OCI-LY3 (cell line): ENCODE measurements at regions not wholly inside any gene's neighbourhood (a gene's known extent, or its start where the extent isn't known, plus 50 kb on each side); places are given as distances from the start of the nearest gene placed in this dataset.

Experiments used
- H2AFZ ChIP-seq: fragments of 200-600, 300-600 bp; shearing (Covaris generic); 2 replicates; pipeline ENCODE4 v1.6.0; 2014; ENCODE audit warnings: antibody characterized with exemption, low read depth, low read length
- H3K27ac ChIP-seq: fragments of 200-600, 300-600 bp; sonication (generic); 2 replicates; pipeline ENCODE4 v1.5.1; 2014; ENCODE audit warnings: mild to moderate bottlenecking, low read length, moderate library complexity, mixed read lengths
- H3K27me3 ChIP-seq: fragments of 200-600, 300-600 bp; sonication (generic); 2 replicates; pipeline ENCODE4 v1.6.1; 2014; ENCODE audit warnings: low read depth, low read length, mixed read lengths
- H3K36me3 ChIP-seq: fragments of 200-600, 300-600 bp; sonication (generic); replicated peaks from 2 replicates; pipeline ENCODE3; 2014; ENCODE audit warnings: low read depth, low read length, mixed read lengths
- H3K4me1 ChIP-seq: fragments of 300-600, 200-600 bp; sonication (generic); 2 replicates; pipeline ENCODE4 v1.6.1; 2014; ENCODE audit warnings: low read length, mixed read lengths
- H3K4me2 ChIP-seq: fragments of 200-600, 300-600 bp; sonication (generic); 2 replicates; pipeline ENCODE4 v1.6.1; 2014; ENCODE audit warnings: low read length, mixed read lengths
- H3K4me3 ChIP-seq: fragments of 300-600, 200-600 bp; sonication (generic); 2 replicates; pipeline ENCODE4 v1.5.1; 2014; ENCODE audit warnings: antibody characterized with exemption, mild to moderate bottlenecking, low read length, moderate library complexity
- H3K79me2 ChIP-seq: fragments of 300-600, 200-600 bp; shearing (Covaris generic); 2 replicates; pipeline ENCODE4 v1.6.1; 2014; ENCODE audit warnings: mild to moderate bottlenecking, low read length, mixed read lengths
- H3K9ac ChIP-seq: fragments of 300-600, 200-600 bp; shearing (Covaris generic); 2 replicates; pipeline ENCODE4 v1.6.0; 2014; ENCODE audit warnings: mild to moderate bottlenecking, low read length, moderate library complexity
- H3K9me3 ChIP-seq: fragments of 200-600, 300-600 bp; shearing (Covaris generic); 2 replicates; pipeline ENCODE4 v1.6.1; 2014; ENCODE audit warnings: low read length, mixed read lengths; ENCODE audit not compliant: insufficient read depth
- H4K20me1 ChIP-seq: fragments of 200-600, 300-600 bp; sonication (generic); 2 replicates; pipeline ENCODE4 v1.6.1; 2016; ENCODE audit warnings: low read length, mixed read lengths; ENCODE audit not compliant: insufficient read depth
- EZH2phosphoT487 ChIP-seq: fragments of 200-600 bp; shearing (Covaris generic); IDR thresholded peaks from 2 replicates; pipeline ENCODE4 v1.6.1; 2018; ENCODE audit warnings: antibody characterized with exemption, mixed run types, low read depth
- TF ChIP-seq, protein P1 (sequence below): fragments of 200-600, 300-600 bp; sonication (generic); IDR thresholded peaks from 2 replicates; pipeline ENCODE4 v1.5.1; 2014; ENCODE audit warnings: antibody characterized with exemption, low read length, low read depth

DNA sequence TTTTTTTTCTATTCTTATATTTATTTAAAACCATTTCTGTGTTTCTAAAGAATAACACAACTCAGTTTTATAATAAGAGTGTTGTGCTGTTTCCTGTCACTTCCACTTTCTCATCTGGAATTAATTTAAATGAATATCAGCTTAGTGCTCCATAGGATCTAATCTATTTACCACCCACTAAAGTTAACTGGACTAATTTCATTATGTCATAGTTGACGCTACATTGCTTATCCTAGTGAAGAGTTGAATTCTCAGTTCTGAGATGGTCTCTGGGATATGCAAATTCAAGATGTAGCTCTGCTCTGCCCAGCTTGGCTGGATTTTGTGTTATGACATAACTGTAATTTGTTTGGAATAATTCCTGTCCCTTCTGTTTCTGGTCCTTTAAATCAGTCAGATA is 380.1 kb downstream of the METTL15 start:
- no peak overlapping the region for H3K27ac ChIP-seq
- no peaks in the 10 kb centered on the region for H3K9me3 ChIP-seq
- no peak overlapping the region for H3K4me3 ChIP-seq
- H2AFZ ChIP-seq: no peak overlapping the region
- no peaks in the 10 kb centered on the region for H3K4me1 ChIP-seq
- no peak for TF ChIP-seq EZH2phosphoT487
- TF ChIP-seq, protein P1, sequence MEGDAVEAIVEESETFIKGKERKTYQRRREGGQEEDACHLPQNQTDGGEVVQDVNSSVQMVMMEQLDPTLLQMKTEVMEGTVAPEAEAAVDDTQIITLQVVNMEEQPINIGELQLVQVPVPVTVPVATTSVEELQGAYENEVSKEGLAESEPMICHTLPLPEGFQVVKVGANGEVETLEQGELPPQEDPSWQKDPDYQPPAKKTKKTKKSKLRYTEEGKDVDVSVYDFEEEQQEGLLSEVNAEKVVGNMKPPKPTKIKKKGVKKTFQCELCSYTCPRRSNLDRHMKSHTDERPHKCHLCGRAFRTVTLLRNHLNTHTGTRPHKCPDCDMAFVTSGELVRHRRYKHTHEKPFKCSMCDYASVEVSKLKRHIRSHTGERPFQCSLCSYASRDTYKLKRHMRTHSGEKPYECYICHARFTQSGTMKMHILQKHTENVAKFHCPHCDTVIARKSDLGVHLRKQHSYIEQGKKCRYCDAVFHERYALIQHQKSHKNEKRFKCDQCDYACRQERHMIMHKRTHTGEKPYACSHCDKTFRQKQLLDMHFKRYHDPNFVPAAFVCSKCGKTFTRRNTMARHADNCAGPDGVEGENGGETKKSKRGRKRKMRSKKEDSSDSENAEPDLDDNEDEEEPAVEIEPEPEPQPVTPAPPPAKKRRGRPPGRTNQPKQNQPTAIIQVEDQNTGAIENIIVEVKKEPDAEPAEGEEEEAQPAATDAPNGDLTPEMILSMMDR: no peak
- H3K79me2 ChIP-seq: no peaks in the 10 kb centered on the region
- no peaks in the 10 kb centered on the region for H3K36me3 ChIP-seq
- no peaks in the 10 kb centered on the region for H4K20me1 ChIP-seq
- H3K9ac ChIP-seq: no peak overlapping the region
- H3K27me3 ChIP-seq: no peaks in the 10 kb centered on the region
- H3K4me2 ChIP-seq: no peak overlapping the region

DNA sequence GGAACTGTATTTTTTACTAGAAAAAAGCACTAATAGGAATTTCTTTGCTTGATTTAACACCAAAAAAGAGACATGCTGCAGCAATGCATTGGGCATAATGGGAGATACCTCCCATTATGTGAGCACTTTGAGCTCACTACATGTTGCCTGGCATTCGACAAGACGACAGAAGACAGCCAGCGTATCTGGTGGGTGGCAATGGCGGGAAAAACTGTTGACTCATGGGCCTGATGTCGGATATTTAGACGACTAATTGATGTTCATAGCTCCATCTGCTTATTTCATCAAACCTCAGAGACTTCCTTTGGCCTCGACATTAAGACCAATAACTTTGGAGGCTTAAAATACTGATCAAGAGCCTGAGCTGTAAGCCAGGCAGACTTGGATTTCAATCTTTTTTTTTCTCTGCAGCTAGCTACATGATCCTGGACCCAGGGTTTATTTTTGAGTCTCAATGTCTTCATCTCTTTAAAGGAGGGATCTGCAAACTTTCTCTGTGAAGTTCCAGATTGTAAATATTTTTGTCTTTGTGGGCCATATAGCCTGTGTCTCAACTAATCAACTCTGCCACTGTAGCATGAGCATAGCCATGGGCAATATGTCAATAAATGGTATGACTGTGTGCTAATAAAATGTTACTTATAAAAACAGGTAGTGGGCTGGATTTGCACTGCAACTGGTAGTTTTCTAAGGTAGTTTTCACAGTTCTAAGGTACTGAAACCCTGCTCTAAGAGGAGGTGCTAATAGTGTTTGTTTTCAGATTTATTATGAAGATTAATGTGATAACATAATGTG is 375.1 kb downstream of the METTL15 start:
- Histone ChIP-seq H3K27me3 (no peaks in the 10 kb centered on the region), H3K4me3 (no peak overlapping the region), H3K9ac (no peak overlapping the region), H3K27ac (no peak overlapping the region), H4K20me1 (no peaks in the 10 kb centered on the region), H3K9me3 (no peaks in the 10 kb centered on the region), H2AFZ (no peak overlapping the region), H3K79me2 (no peaks in the 10 kb centered on the region), H3K4me2 (no peak overlapping the region), H3K36me3 (no peaks in the 10 kb centered on the region), H3K4me1 (no peaks in the 10 kb centered on the region)
- no peak for TF ChIP-seq EZH2phosphoT487
- TF ChIP-seq, protein P1: no peak

DNA sequence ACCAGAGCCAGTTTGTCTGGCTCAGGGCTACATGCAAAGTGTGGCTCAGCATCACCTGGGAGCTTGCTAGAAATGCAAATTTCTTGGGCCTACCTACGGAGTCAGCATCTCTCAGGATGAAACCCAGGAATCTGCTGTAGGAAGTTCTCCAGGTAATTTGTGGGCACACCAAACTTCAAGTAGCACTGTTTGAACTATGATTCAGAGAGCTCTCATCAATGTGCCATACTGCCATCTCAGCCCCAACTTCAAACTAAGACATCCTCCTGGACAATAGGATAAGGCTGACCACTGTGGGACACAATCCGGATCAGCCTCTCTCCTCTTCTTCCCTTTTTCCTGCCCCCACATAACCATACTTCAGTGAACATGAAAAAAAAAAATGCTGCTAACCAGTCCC is 374.5 kb downstream of the METTL15 start:
- H3K9me3 ChIP-seq: no peaks in the 10 kb centered on the region
- no peak overlapping the region for H3K4me3 ChIP-seq
- TF ChIP-seq, protein P1: no peak
- no peak overlapping the region for H3K27ac ChIP-seq
- H4K20me1 ChIP-seq: no peaks in the 10 kb centered on the region
- no peak overlapping the region for H2AFZ ChIP-seq
- H3K4me2 ChIP-seq: no peak overlapping the region
- H3K9ac ChIP-seq: no peak overlapping the region
- no peaks in the 10 kb centered on the region for H3K36me3 ChIP-seq
- H3K79me2 ChIP-seq: no peaks in the 10 kb centered on the region
- H3K4me1 ChIP-seq: no peaks in the 10 kb centered on the region
- no peaks in the 10 kb centered on the region for H3K27me3 ChIP-seq

DNA sequence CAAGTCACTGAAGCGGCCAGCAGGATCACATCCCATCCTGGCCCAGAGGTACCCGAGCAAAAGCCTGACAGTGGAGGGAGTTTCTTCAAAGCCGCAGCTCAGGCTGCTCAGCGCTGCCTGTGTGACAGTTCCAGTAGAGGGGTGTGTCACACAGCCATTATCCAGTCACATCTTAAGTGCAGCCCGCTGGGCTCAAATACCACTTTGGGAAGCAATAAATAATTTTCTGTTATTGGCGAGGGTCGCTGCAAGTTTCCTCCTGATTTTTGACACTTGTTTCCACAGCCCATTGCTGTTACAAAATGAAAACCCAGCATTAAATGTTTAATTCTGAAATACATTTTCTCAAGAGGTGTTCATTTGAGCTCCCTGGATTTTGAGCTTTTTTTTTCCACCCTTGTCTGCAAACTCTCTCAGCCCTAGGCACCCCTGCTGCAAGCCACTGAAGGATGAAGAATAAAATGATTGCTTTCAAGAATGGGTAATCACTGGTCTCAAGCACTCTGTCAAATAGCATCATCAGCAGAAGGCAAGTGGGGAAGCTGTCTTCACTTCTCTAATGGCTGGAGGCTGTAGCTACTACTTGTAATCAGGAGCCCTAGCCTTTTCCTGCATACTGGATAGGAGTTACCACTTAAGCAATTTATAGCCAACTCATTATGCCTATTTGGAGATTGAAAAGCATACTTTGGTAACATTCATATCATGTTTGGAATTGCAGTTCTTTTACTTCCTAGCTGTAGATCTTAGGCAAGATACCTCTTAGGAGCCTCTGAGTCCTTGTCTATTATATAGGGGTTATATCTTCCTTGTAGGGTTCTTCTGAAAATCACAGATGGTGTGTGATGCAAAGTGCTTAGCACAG is 373.7 kb downstream of the METTL15 start:
- Histone ChIP-seq H4K20me1 (no peaks in the 10 kb centered on the region), H3K79me2 (no peaks in the 10 kb centered on the region), H3K4me3 (no peak overlapping the region), H3K9me3 (no peaks in the 10 kb centered on the region), H3K27ac (no peak overlapping the region), H3K27me3 (no peaks in the 10 kb centered on the region), H3K9ac (no peak overlapping the region), H3K4me1 (0 out of 2 replicates have a peak, but pooled peaks cover under 1% of the 10 kb centered on the region), H3K36me3 (no peaks in the 10 kb centered on the region), H3K4me2 (no peak overlapping the region), H2AFZ (no peak overlapping the region)
- TF ChIP-seq, protein P1: no peak
- TF ChIP-seq EZH2phosphoT487: no peak
